ENCODE measurements at regions not wholly inside any gene's neighbourhood (a gene's known extent, or its start where the extent isn't known, plus 50 kb on each side); places are given as distances from the start of the nearest gene placed in this dataset.

DNA sequence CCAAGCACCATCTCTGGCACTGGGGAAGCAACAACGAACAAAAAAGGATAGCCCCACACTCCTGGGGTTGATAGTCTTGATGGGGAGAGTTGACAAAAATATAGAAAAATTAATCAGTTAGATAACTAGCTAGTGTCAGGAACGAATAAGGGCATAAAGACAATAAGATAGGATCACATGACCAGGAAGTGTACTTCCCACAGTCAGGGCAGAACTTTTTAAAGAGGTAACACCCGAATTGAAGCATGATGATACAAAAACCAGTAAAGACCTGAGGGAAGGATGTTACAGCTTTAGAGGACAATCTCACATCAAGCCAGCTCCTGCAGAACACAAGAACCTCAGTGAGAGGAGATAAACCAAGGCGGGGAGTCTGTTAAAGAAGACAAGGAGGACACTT, 295.4 kb upstream of the CRIM1 start:
- no peak for DNase-seq (ENCODE audit: low read depth in 2 of 3, low spot score in 1 of 3)

DNA sequence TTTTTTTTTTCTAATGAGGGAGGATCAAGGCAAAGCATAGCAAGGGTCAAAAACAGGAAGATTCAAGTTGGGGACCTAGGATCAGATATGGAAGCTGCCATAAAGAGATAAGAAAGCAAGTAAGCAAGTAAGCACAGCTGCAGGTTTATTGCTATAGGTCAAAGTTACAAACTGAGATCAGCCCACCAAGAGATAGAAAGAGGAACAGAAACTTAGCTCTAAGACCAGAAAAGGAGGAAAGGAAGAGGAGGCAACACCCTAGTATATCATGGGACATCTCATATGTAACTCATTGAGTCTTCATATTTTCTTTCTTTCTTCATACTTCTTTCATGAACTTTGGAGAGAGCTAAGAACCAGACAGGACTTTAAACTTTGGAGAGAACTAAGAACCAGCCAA, 295.9 kb upstream of the CRIM1 start:
- no peak for DNase-seq (ENCODE audit: low read depth in 2 of 3, low spot score in 1 of 3)

DNA sequence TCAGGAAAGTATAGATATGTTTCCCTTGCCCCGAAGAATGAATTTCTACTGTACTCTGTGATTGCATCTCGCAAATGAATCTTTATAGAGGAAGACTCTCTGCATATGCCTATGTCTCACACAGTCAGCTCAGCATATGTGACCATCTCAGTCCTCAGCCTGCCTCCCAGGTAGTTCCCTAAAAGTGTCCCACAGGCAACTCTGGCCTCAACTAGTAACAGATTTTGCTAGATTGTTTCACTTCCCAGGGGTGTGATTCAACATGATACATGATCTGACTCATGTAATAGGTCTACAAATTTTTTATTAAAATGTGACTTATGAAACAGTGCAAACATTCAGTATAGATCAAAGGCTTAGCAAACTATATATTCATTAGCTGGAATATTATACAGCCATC, 296.6 kb upstream of the CRIM1 start:
- no peak for DNase-seq (ENCODE audit: low read depth in 2 of 3, low spot score in 1 of 3)

DNA sequence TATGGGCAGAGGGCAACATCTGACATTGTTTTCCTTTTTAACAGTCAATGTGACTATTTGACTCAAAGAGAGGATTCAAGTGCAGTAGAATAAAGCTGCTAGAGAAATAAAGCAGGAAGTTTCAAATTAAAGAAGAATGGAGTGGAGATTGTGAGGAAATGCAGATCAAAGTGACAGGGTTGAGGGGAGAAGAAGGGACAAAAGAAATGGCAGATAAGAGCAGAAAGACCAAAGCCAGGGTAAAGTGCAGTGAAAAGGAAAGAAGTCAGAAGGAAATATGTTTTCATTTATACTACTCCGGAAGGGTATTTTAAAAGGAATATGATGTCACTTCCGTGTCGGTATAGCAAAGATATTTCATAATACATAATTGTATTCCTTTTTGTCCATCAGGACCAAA, 297.5 kb upstream of the CRIM1 start:
- DNase-seq (ENCODE audit: low read depth in 2 of 3, low spot score in 1 of 3): no peak

DNA sequence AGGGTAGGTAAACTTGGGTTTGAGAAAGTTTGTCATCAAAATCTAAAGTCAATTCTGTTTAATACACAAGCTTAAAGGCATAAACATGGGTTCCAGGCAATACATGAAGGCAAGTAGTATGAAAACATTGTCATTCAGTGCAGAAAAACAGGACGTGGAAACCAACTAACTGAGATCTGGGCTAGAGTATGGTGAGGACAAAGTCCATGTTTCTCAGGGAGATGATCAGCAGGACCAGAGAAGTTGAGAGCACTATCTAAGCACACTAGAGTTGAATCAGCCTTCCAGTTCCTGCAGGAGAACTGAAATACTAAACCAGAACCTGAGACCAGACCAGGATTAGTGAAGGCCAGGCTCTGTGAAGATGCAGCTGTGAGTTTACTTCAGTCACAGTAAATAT, 302.8 kb upstream of the CRIM1 start:
- DNase-seq (ENCODE audit: low read depth in 2 of 3, low spot score in 1 of 3): no peak

DNA sequence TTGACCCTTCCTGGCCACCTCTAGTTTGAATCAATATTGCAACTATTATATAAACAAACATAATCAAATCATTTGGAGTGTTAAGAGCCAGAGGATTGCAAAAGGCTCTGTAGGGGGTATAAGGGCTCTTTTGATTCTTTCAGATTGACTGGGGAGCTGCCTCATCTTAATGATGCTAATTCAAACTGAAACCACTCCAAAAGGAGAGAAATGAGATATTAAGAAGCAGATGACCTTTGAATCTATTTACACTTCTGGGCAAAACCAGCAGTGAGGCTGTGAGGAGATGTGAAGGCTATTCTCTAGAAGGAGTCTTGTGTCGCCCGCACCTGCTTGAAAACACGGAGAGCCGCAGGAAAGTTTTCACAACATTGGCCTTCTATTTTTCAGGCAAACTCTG, 311.2 kb upstream of the CRIM1 start:
- DNase-seq (ENCODE audit: low read depth in 2 of 3, low spot score in 1 of 3): no peak

DNA sequence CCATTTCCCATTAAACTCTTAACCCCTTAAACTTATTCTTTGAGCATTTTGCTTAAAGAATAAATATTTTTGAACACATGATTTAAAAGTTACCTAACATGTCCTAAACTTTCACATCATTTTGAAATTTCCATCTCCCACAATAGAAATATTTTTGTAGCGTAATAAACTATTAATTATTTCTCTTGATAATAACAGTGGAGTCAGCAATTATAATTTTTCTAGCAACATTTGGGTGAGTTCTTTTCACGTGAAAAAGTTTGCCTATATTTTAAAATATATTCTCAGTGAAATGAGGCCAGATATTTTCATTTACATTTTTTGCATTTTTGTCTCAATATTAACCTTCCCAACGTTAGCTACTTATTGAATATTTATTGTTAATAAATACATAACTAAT, 320.4 kb upstream of the CRIM1 start:
- DNase-seq (ENCODE audit: low read depth in 2 of 3, low spot score in 1 of 3): no peak

DNA sequence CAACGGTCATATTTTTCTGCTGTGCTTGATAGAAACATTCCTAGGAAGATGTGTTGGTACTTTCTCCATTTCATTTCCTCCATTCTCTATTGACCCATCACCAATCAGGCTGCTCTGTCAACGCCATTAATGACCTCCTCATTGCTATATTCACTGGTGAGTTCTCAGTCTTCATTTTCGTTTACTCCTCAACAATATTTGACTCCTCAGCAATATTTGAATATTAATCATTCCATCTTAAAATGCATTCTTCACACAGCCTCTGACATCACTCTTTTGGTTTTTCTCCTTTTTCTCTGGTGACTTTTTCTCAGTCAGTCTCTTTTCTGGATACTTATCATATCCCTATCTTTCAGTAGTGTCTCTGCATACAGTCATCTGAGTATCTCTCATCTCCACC, 323.5 kb upstream of the CRIM1 start:
- no peak for DNase-seq (ENCODE audit: low read depth in 2 of 3, low spot score in 1 of 3)

DNA sequence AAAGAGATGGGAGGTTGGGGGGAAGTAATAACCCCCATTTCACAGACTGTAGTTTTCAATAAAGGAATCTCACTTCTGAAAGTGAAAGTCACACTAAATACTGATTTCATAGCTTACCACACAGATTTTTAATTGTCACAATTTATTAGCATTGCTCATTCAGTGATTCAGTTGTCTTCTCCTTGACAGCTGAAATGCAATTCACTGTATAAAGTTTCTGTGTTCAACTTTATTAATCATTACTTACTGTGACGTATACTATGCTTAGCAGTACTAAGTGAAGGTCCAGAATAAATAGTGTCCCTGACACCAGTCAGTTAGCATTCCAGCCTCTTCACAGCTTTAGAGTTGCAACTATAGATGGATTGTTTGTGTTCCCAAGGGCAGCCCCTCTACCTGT, 324.1 kb upstream of the CRIM1 start:
- DNase-seq (ENCODE audit: low read depth in 2 of 3, low spot score in 1 of 3): no peak

DNA sequence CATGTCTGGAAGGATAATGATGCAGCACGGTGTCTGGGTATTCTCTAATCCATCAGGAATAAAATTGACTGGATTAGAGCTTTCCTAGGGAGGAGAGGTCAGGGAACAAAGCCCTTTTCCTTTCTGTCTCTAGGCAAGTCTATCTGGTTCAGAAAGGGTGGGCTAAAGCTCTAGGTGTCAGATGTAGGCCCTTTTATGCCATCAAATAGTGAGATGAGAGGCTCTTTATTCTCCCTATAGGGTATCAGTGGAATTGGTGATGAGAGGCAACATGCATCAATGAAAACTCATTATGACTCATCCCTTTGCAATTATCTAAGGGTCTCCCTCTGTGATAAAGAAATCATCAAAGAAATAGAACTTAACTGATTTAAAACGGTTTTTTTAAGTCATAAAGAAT, 328.0 kb upstream of the CRIM1 start:
- DNase-seq (ENCODE audit: low read depth in 2 of 3, low spot score in 1 of 3): no peak

DNA sequence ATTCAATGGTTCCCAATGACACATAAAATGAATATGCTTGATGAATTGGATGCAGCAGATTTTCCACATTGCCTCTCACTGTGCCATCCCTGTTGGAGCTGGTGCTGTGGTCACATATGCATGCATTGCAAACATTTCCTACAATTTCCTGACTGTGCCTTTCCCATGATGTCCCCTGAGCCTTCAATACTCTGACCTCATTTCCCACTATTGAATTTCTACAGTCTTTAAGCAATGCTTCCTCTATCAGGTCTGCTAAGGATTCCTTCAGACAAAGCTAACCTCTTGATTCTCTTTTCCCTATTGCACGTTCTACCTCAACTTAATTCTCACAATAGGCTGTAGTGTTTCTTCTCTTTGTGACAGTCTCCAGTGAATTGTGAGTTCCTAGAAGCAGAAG, 342.5 kb upstream of the CRIM1 start:
- no peak for DNase-seq (ENCODE audit: low read depth in 2 of 3, low spot score in 1 of 3)

DNA sequence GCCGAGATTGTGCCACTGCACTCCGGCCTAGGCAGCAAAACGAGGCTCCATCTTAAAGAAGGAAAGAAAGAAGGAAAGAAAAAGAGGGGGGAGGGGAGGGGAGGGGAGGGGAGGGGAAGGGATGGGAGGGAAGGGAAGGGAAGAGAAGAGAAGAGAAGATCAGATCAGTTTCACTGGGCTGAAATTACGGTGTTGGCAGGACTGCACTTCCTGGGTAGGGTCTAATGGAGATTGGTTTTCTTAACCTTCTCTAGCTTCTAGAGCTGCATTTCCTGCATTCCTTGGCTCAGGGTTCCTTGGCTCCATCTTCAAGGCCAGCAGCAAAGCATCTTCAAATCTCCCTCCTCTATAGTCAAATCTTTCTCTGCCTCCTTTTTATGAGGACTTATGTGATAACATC, 349.1 kb upstream of the CRIM1 start:
- DNase-seq (ENCODE audit: low read depth in 2 of 3, low spot score in 1 of 3): no peak

DNA sequence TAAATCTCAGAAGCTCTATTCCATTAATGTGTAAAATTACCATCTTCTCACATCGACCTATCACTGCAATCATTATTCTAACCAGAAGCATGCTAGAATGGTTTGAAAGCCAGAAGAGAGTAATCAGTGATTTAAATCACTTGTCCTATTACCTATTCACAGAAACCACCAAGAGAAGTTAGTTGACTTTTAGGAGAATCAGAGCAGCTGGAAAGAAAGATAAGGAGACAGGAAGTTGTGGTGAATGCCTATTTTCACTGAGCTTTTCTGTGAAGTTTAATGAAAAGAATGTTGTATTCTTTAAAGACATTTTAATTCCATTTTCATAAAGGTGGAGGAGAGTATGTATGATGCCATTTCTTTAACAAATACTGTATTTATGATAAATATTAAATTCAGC, 352.6 kb upstream of the CRIM1 start:
- DNase-seq (ENCODE audit: low read depth in 2 of 3, low spot score in 1 of 3): no peak

DNA sequence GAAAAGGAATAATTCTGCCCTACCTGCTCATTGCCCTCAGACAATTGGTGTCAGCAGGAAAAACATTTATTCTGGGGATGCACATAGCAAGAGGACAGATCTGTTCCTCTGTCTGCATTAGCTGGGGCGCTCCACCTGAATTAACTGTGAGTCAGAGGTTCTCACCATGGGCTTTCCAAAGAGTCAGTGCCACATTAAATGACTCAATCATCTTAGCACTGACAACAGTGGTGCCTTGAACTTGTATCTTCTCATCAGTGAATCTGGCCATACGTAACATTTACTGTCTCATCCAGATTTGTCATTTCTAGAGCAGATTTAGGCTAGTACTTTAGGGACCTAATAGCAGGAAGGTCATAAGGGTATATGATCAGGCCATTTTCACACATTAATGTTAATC, 358.1 kb upstream of the CRIM1 start:
- no peak for DNase-seq (ENCODE audit: low read depth in 2 of 3, low spot score in 1 of 3)

DNA sequence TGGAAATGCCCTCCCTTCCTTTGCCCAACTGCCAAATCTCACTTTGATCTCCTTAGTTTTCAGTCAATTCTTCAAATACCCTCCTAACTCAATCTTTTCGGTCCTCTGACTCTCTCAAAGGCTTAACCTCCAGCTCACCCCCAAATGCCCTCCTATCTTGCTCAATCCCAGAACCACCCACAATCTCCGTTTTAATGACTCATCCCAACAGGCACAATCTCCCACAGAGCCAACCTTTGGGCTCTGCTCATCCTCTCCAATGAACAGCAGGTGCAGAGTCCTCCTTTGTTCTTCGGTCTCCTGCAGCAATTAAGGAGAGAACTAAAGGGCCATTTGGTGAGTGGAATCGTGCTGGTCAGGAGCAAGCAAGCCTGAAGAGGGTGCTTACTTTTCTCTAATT, 366.1 kb upstream of the CRIM1 start:
- DNase-seq (ENCODE audit: low read depth in 2 of 3, low spot score in 1 of 3): no peak

DNA sequence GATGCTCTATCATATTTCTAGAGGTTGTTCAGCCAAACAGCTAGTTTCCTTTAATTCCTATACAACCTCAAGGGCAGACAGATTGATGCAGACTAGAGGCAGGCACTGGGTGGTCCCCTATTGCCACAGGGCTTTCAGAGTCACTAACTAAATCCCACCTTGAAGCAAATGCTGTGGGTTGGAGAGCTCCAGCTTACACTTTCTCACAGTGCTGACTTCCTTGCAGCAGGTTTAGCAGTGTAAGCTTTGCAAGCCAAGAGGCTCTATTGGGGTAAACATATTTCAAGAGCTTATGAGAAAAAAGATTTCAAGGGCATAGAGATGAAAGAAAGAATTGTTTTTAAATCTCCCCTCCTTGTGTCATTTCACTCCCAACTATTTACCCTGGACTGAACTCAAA, 366.5 kb upstream of the CRIM1 start:
- no peak for DNase-seq (ENCODE audit: low read depth in 2 of 3, low spot score in 1 of 3)

DNA sequence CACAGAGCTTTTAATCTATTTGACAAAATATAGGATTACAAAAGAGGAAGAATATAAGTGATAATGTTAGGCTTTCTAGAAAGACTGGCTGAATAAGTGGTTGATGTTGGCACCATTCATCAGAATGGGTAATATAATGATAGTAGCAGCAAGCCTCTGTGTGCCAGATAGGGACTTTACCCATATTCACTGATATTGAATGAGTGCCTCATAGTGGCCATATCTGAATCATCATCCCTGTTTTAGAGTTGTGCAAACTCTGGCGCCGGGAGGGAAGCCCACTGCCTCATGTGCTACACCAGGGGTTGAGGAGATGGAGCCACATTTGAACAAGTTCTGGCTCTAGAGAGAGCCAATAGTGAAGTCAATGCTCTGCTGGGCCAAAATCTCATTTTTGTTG, 368.7 kb upstream of the CRIM1 start:
- no peak for DNase-seq (ENCODE audit: low read depth in 2 of 3, low spot score in 1 of 3)

DNA sequence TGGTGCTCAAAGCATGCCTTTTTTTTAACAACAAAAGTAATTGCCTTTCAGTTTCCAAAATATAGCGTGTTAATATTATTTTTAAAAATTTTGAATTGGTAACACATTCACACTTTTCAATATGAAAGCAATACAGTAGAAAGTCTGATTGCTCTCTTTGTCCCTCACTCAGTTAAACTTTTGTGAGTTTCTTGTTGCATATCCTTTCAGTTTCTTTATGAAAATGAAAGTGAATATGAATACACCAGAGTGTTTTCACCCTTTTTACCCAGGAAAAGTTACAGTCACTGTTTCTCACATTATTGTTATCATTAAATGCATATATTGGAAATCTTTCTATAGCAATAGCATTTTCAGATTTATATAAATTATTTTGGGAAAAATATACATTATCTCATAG, 377.4 kb upstream of the CRIM1 start:
- DNase-seq (ENCODE audit: low read depth in 2 of 3, low spot score in 1 of 3): no peak

DNA sequence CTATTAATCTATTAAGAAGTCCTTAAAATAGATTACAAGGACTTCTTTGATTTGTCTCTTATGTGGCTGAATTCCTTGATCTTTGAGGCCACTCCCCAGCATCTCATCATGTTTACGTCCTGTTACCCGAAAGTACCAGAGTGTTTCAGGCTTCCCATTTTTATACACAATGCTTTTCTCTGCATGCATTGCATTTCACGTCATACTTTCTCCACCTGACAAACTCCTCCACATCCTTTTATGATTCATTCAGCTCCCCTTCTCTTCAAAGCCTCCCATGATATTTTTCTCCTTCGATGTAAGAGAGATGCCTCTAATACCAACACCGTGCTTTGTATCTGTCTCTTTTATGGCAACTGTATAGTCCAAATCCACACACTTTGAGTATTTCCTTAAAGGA, 379.0 kb upstream of the CRIM1 start:
- no peak for DNase-seq (ENCODE audit: low read depth in 2 of 3, low spot score in 1 of 3)

DNA sequence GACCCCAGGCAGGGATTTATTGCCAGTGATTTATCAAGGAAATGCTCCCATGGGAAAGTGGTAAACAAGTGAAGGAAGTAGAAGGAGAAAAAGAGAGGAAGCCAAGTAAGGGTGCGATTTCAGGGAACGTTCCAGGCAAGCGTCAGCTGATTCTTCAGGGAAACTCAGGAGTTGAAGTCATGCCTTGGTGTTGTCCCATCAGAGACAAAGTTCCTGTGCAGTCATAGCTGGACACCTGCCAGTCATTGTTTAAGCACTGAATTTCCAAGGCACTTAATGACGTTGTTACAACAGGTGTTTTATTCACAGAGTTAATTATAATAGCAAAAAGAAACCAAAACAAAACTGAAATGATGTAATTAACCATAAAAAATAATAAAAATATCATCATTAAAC, 381.8 kb upstream of the CRIM1 start:
- no peak for DNase-seq (ENCODE audit: low read depth in 2 of 3, low spot score in 1 of 3)

DNA sequence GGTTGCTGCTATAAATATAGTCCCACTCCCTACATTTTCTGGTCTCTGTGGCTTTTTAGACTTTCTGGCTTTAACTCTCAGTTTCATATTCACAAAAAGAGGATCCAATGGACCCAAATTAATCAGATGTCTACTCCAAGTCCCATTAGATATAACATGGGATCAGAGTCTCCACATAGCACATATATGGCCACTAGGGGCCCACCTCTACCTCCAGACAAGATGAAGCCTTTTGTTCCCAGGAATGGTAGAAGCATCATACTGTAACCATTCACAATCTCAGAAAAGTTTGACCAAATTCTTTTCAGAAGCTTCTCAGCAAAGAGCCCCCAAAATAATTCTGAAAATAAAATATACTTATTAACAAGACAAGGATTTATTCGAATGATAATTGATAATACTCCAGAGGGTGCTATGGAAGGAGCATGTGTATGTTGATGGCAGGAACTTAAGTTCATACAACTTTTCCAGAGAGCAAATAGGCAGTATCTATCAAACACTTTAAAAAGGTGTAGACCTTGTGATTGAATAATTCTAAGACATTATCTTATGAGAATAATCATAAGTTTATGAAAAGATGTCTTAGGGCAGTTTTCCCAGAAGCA, 382.3 kb upstream of the CRIM1 start:
- no peak for DNase-seq (ENCODE audit: low read depth in 2 of 3, low spot score in 1 of 3)

DNA sequence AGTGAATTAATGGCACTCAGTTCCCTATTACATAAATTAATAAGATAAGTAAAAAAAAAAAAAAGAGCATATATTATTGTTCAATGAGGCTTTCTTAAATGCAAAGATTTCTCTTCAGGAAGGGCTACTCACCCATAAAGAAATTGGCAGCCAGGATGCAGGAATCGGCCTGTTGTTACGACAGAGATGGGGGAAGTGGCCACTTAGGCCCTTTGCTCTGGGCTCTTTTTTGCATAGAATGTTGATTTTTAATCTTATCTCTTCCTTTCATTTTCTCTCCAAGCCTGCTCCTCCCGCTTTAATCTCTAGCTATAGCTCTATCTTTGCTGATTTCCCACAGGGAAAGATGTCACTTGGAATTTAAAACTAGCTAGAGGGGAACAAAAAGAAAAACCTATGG, 391.8 kb upstream of the CRIM1 start:
- DNase-seq (ENCODE audit: low read depth in 2 of 3, low spot score in 1 of 3): no peak

DNA sequence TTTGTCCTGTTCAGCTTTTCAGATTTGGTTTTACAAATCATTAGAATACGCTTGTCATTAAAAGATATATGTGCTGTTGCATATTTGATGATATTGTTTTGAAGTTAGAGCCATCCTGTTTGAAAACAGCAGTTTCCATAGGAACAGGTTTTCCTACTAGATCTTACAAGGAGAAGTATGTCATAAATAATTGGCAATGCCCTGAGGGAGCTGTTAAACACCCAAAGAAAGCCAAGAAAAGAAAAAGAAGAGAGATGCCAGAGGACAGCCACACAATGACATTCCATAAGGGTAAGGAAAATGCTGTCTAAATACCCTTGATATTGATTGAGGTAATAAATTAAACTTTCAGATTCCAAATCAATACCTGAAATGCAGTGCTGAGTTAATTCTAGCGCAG, 392.2 kb upstream of the CRIM1 start:
- DNase-seq (ENCODE audit: low read depth in 2 of 3, low spot score in 1 of 3): no peak

DNA sequence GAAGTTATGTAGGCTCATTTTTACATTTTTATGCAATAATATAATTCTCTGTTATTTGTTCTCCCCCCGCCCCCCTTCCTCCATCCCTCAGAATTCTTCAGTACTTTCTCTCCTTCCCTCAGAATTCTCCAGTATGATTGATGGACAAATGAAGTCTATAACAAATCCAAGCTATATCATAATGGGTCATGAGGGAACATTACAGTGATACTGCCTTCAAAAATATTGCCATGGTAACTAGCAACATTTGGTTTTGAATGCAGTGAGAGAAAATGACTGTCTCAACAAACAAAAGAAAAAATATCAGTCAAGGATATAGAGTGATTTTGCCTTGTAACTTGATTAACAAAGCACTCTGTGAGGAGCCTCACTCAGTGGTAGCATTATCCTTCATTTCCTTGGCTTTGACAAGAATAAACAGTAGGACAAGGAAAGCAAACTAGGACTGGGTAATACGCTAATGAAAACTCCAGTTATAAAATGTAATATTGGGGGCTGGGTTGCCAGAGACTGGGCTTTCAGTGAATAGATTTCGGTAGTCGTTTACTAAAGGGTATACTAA, 392.9 kb upstream of the CRIM1 start:
- DNase-seq (ENCODE audit: low read depth in 2 of 3, low spot score in 1 of 3): no peak

All from stimulated activated CD4-positive, alpha-beta T cell treated with anti-CD3 and anti-CD28 coated beads, Interleukin-12 subunit alpha, Interleukin-12 subunit beta, amount 100 ng/mL, for 48 hours (primary cell).